ENCODE measurements at regions not wholly inside any gene's neighbourhood (a gene's known extent, or its start where the extent isn't known, plus 50 kb on each side); places are given as distances from the start of the nearest gene placed in this dataset.
"Not testable (repeated sequence)": the region's sequence is repeated elsewhere in the genome, so short reads cannot be mapped to it uniquely, and the experiment has no call there.

DNA sequence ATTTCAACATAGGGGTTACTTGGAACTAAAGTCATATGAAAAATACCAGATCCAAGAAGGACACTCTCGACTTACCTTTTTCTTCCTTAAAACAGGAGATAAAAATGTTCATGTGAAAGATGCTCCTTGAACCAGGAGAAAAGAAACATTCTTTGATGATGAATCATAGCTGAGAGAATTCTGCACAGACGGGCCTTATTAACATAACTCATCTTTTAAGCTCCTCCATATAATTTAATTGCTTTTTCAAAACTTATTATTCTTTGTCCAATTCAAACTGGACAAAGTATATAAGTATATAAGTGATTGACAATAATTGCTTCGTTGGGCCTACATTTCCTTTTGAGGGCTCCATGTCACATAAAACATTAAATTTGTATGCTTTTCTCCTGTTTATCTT, 945.2 kb upstream of the C9orf72 start:
- no peak for DNase-seq

DNA sequence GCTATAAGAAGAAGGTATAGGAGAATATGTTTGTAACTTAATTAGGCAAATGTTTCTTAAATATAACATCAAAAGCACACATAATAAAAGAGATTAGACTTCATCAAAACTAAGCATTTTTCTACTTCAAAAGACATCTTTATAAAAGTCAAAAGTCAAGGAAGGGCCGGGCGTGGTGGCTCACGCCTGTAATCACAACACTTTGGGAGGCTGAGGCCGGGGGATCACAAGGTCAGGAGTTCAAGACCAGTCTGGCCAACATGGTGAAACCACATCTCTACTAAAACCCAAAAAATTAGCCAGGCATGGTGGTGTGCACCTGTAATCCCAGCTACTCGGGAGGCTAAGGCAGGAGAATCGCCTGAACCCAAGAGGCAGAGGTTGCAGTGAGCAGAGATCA, 951.0 kb upstream of the C9orf72 start:
- not testable (repeated sequence) for DNase-seq

DNA sequence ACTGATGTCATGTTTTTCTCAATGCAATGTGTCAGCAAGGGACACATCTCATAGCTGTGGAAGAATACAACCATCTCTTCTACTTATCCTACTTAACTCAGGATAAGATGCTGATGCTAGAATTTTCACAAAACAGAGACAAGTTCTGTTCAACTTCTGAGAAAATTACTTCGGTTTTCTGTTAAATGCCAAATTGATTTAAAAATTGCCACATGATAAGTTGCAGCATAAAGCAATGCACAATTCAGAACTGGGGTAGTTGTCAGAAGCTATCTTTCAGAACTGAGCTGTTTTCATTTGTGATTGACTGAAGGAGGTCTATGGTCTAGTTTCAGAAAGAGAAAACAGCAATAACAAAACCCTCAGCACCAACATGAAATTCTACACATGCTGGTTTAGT, 954.8 kb upstream of the C9orf72 start:
- no peak for DNase-seq

DNA sequence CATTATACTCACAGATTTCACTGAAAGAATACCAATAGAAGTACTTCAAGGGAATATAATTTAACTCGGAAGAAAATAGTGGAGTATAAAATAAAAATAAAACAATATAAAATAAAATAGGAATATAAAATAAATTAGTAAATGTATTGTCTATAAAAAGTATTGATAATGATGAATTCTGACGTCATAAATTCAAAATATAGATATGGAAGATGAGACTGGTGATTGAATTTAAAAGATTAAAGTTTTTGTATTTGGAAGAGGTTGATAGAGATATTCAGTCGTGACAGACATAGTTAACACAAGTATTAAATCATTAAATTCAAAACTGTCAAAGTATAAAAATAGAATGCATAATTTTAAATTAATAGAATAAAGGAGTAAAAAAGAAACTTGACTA, 964.9 kb upstream of the C9orf72 start:
- no peak for DNase-seq

DNA sequence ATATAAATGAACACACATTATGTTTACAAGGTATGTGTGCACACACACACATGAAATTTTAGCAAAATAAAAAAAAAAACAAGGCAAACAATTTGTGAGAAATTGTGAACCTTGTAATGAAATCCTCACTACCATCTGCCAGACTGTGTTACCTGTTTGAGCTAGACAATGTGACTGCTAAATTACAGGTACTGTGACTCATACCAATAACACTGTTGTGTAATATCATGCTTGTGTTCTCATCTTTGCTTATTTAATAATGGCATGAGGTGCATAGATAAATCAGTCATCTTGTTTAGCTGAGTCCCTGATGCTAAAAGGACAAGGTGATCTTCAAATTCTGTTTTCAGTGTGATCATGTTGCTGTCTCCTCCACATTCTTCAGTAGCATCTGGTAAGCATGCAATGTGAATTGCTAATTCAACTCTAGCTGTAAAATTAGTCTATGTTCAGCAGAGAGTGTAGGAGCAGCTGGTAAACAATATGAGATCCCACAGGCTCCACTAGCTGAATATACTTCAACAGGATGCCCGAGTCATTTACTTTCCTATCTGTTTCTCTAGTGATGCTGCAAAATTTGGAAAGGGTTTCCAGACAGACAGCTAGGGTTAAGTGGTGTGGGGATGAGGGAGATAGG, 966.3 kb upstream of the C9orf72 start:
- no peak for DNase-seq

DNA sequence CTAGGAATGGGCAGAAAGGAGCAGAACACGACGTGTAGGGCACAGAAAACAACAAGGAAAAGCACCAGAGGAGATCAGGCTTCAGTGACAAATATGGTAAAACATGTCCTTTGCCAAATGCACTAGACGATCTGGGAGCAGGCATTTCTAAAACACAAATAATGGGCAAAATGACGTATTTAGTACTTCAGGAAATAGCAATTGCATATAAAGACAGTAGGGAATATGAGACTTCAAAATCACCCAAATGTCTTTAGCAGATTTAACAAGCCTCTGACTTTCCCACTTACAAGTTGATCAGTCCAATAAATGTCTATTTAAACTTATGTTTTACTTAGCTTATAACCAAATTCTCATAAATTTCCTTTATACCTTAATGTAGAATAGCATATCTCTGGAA, 969.6 kb upstream of the C9orf72 start:
- DNase-seq = no peak

DNA sequence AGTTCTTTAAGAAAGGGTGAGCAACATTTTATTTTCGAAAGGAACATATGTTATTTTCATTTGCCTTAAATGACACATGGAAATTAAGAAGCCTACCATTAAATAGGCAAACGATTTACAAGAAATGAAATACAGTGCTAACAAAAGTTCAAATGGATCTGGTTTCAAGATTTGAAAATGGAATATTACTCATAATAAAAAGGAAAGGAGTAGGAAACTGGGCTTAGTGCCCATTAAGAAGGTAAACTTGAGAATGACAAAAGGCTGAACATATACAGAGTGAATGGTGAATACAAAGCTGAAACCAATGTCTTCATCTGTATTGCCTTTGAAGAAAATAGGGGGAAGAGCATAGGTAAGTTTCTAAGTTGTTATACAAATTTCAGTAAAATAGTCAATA, 974.2 kb upstream of the C9orf72 start:
- DNase-seq = no peak

DNA sequence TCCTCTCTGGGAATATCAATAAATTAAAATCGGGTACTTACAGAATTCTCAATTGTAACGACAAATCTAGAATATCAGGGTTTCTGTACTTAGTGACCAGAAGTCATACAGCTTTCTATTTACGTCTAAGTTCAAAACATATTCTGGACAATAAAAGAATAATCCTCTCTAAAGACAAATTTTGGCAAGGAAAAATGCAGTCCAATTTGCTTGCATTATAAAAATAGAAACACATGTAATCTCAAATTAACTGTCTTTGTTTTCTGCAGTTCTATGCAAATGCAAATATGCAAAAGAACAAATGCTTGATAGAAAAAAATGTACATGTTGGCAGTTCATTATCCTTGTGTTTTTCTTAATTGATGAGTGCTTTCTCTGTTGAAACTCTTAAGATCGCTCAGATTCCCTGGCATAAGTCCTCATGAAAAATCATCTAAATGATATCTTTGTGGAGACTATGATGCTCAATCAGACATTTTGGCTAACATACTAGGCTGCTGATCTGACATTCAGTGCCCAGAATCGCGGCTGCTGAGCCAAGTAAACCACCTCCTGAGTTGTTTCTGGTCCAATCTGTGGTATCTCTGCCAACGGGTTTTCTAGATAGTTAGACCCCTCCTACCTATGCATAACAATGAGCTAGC, 990.1 kb upstream of the C9orf72 start:
- DNase-seq = peak; percentile 14

DNA sequence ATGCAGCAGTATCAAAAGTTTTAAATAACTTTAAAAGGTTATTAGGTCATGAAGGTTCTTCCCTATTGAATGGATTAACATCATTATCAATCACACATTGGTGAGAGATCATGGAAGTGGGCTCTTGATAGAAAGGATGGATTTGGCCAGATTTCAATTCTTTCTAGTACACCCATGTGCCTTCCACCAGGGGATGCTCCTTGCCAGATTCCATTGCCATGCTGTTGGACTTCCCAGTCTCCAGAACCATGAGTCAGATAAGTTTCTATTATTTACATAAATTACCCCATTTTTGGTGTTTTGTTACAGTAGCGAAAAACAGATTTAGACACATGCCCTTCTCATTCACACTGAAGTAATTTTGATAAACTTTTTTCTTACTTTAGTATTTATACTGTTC, 1010.6 kb upstream of the C9orf72 start:
- DNase-seq = no peak

DNA sequence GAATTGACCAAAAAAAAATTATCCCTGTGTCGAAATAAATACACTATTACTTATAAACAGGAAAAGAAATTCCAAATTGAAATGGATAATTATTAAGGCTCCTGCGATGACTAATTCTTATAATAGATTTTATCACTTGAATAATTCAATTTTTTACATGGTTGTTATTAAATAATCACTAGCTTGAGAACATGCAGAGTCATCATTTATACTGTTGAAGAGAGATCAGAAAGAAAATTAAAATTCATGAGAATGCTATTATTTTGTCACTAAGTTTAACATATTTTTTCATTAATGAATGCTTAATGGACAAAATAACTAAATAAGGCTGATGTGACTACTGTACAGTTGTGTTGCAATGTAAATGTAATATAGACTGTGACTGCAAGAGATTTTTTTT, 1011.3 kb upstream of the C9orf72 start:
- no peak for DNase-seq

DNA sequence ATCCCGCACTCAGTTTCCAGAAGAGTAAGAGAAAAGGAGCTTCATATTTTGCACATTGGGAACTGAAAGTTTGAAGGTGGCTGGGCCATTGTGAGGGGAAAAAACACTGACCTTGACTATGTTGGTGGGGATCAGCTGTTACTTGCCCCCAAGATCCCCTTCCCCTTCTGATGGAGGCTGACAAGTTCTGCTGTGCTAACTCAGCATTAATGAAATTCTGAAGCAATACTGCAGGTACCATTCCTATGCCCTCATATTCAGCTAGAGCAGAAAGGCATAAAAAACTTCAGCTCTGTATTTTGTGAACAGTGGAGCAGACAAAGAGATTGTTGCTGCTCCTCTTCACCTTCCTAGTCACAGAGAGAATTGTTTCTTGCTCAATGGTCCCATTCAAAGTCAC, 1013.8 kb upstream of the C9orf72 start:
- DNase-seq = no peak

DNA sequence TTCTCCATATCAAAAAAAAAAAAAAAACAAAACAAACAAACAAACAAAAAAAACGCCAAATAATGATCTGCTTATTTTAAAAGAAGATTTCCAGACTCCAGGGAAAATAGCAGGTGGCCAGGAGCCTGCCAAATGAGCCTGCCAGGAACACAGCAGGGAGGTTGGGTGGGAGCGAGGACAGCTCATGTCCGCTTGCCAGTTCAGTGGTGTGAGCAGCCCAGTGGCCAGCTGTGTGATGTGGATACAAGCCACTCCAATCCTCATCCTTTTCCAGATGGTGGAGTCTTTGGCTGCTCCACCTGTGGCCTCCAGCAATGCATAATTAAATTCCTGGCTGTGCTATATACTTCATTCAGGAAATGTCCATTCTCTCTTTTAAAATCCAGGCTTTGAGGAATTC, 1025.1 kb upstream of the C9orf72 start:
- no peak for DNase-seq

DNA sequence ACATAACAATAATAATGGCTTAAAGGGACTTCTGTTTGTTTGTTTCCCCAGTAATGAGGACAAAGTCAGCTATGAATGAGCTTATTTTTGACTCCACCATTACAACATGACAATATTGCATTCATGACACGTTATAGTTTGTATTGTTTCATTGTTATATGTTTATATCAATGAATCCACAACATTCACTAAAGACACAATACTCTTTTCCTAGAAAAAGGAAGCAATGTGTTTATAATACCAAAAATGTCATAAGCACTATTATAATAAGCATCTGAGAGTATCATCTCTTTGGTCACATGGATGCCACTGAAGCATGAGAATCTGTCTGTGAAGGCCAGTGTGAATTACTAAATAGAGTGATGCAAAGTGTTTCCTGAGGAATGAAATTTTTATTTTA, 1026.9 kb upstream of the C9orf72 start:
- no peak for DNase-seq

DNA sequence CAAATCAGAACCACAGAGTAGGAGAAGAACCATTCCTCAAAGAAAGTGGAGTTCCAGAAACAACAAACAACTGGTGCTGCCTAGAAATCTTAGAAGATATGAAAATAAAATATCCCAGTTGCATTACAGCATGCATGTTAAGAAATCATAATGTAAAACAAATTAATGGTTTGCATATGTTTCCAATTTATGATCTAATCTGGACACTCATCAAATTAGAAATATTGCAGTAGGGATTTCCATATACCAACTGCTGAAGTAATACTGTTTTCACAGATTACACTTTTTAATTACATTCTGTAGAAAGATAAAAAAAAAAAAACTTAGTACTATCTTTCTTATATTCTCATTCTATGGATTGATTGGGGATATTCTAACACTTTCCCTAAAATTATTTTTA, 1034.6 kb upstream of the C9orf72 start:
- no peak for DNase-seq

DNA sequence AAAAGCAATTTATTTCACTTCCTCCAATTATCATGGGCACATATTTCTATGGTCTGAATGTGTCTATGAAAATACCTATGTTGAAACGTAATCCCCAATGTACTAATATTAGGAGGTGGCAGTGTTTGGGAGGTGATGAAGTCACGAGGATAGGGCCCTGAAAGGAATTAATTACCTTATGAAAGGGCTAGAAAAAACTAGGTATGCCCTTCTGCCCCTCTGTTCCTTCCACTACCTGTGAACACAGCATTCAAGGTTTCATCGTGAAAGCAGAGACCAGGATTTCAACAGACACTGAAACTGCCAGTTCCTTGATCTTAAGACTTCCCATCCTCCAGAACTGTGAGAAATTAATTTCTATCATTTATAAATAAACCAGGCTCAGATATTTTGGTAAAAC, 1037.1 kb upstream of the C9orf72 start:
- no peak for DNase-seq

DNA sequence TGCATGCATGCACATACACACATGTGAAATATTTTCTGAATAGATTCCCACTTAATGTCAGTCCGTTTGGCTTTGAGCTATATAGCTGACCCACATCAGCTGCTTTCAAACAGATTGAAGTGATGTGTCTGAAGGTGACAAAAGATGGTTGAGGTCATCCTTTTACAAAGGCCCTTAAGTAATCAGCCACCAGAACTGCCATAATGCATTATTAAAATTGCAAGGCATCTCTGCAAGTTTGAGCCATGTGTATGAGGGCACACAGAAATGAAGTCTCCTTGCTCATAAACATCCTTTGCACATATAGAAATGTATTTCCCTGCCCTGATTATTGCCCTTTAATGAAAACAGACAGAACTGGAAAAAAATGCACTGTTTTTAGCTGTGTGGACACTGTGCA, 1043.0 kb upstream of the C9orf72 start:
- DNase-seq = no peak

DNA sequence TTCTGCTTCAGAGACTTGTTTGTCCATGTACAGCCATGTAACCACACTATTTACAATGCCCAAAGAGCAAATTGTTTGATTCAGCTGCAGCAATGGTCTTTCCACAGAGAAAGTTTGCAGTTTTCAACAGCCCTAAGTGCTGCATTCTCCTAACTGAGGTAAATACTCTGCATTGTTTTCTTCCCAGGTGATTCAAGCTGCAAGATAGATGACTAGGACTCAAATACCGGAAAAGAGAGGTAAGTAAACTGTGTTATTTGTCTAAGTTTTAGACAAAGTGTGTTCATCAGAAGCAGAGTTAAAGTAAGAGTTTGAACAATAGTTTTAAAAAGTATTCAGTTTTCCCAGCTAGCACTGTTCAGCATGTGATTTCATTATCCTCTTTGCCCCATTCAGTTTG, 1046.7 kb upstream of the C9orf72 start:
- no peak for DNase-seq

DNA sequence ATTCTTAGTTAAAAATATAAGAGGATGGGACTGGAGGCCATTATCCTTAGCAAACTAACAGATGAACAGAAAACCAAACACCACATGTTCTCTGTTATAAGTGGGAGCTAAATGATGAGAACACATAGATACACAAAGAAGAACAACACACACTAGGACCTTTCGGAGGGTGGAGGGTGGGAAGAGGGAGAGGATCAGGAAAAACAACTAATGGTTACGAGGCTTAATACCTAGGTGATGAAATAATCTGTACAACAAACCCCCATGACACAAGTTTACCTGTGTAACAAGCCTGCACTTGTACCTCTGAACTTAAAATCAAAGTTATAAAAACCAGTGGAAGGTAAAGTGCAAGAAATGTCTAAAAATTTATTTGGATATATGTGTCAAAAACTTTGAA, 1047.4 kb upstream of the C9orf72 start:
- no peak for DNase-seq

DNA sequence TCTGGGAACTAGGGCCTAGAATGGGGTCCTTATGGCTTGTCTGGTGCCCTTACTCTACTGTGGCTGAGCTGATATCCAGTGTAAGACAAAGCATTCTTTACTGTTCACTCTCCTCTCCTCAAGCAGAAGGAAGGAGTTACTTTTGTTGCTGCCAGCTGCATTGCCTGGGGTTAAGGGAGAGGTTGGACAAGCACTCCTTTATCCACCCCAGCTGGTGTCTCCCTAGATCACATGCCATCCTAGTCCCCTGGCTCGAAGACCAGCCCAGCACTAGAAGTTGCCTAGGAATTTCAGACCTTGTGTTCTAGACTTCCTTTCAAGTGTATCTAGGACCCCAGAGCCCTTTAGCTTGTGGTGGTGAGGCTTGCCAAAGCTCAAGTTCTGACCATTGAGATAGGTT, 1051.5 kb upstream of the C9orf72 start:
- no peak for DNase-seq

DNA sequence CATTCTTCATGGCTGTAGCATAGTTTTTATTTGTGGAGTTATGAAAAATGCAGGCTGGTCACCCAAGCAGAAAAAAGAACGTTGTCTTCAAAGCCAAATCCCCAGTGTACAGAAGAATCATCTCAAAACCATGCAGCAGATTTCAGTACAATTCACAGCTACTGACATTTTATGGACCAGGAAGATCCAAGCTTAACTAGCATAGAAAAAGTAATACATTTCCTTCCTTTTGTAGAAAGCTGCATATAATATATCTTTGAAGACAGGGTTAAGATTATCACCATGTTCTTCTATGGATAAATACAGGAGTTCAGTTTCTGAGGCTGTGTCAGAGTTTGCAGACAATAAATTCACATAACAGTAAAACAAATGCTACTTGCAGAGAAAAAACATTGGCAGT, 1054.8 kb upstream of the C9orf72 start:
- no peak for DNase-seq

DNA sequence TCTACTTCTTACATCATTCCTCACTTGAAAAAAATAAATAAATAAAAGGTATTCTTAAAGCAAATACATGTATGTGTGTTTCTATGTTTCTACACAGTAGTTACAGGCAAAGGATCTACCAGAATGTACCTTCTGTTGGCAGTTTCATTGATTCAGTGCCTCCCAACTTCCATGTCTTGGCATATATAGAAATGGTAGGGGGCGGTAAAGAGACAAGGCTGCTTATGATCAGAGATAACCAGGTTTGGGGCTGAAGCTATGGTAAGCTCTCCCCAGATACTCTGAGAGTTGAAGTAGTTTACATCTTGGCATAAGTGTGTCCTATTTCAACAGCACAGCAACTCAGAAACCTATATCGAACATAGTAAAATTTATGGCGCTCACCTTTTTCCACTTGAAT, 1075.4 kb upstream of the C9orf72 start:
- DNase-seq = no peak

DNA sequence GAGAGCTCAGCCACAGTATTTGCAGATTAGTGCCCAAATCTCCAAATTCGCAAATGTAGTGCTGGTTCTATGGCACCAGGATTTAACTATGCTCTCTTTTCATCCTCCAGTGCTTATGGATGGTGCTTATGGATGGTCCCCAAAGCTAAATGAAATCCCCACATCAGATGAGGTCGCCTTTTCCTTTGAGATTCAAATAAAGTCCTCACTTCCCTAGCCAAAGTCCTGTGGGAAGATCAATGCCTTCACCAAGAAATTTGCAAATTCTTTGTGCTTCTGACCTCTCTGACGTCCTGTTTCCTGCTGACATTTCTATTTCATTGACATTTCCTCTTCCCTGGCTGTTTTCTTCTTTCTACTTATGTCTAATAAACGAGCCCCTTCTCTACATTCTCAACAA, 1077.0 kb upstream of the C9orf72 start:
- no peak for DNase-seq

DNA sequence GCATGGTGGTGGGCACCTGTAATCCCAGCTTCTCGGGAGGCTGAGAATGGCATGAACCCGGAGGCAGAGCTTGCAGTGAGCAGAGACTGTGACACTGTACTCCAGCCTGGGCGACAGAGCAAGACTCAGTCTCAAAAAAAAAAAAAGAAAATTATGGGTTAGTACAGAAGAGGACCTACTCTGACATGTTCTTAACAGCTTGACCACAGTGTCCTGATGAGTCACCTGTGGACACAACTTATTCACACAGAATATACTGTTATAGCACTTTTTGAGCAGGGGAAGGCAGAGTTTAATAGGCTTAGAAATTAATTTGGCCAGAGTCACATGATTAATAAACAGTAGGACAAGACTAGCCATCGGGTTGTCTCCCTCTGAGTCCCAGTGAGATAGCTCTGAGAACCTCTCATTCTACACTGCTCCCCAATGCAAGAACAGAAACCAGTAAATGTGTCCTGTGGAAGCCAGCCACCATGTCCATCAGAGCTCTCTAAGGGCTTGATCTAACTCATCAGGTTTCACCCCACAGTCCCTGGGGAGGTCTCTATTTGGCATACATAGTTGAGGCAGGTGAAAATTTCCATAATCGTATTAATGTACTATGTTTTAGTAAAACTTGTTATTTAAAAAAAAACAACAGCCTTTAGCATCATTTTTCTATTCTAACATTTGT, 1077.9 kb upstream of the C9orf72 start:
- no peak for DNase-seq

DNA sequence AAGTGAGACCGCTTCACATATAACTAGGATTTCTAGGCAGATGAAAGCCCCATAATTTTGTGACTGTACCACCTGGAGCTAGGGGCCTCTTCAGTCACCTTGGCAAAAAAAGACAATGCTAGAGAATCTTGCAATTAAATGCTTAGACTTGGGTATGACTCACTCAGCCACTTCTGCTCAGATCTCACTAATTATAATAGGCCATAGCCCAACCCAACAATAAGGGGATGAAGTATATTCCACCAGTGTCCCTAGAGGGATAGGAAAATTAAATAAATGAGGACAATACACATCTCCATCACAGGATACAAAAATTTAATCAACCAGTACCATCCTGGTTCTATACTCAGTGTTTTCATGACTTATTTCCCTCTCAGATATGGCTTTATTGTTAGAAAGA, 1079.9 kb upstream of the C9orf72 start:
- no peak for DNase-seq

DNA sequence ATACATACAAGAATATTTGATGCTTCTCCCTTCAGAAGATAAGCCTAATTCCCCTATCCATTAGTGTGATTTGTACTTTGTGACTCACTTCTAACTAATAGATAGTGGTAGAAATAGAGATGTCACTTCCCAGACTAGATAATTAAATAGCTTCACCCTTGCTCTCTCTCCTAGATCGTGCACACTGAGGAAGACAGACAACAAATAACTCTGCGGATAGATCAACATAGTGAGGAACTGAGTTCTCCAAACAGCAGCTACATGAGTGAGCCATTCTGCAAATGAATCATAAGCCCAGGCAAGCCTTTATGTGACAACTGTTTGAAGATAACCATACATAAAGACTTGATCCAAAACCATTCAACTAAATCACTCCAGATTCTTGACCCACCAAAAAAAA, 1083.4 kb upstream of the C9orf72 start:
- DNase-seq = no peak
